ENCODE measurements at regions not wholly inside any gene's neighbourhood (a gene's known extent, or its start where the extent isn't known, plus 50 kb on each side); places are given as distances from the start of the nearest gene placed in this dataset.

DNA sequence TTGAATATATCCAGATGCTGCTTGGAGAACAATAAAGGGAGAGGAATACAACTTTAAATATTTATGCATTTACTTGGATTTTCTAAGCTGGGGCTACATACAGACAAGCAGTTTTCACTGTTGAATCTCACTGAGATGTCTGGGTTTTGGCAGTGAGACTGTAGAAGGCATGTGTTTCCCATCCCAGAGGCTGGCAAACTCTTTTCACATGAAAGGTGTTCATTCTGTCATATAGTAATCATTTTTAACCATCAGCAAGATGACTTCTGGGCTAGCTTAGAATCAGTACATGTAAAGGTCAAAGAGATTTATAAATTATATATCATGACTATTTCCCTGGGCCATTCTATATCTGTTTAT is 218.7 kb upstream of the SGO1 start:
- DNase-seq, result no peak
- Histone ChIP-seq H3K27me3 (ENCODE audit: control insufficient read depth, insufficient read depth, low read length, poor library complexity, severe bottlenecking) (no peaks in the 10 kb centered on the region), H3K4me3 (ENCODE audit: low read length) (no peak overlapping the region), H3K9ac (ENCODE audit: extremely low read depth, low read length, poor library complexity, severe bottlenecking) (no peak overlapping the region), H3K4me1 (ENCODE audit: control insufficient read depth, insufficient read depth, low read length) (peaks cover 5% of the 10 kb centered on the region), H3K36me3 (ENCODE audit: control insufficient read depth, insufficient read depth, low read length) (no peaks in the 10 kb centered on the region), H3K9me3 (ENCODE audit: control insufficient read depth, low read length) (no peaks in the 10 kb centered on the region), H3K27ac (ENCODE audit: low read depth, low read length) (no peak overlapping the region)
- Mint-ChIP-seq H3K36me3 (ENCODE audit: low read depth) (no peaks in the 10 kb centered on the region), H3K4me1 (peaks cover 13% of the 10 kb centered on the region), H3K27me3 (ENCODE audit: insufficient read depth) (no peaks in the 10 kb centered on the region), H3K9me3 (no peaks in the 10 kb centered on the region), H3K4me3 (no peak overlapping the region), H3K27ac (no peak overlapping the region)
- TF ChIP-seq, protein P1, sequence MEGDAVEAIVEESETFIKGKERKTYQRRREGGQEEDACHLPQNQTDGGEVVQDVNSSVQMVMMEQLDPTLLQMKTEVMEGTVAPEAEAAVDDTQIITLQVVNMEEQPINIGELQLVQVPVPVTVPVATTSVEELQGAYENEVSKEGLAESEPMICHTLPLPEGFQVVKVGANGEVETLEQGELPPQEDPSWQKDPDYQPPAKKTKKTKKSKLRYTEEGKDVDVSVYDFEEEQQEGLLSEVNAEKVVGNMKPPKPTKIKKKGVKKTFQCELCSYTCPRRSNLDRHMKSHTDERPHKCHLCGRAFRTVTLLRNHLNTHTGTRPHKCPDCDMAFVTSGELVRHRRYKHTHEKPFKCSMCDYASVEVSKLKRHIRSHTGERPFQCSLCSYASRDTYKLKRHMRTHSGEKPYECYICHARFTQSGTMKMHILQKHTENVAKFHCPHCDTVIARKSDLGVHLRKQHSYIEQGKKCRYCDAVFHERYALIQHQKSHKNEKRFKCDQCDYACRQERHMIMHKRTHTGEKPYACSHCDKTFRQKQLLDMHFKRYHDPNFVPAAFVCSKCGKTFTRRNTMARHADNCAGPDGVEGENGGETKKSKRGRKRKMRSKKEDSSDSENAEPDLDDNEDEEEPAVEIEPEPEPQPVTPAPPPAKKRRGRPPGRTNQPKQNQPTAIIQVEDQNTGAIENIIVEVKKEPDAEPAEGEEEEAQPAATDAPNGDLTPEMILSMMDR (conservative IDR thresholded peaks at IDR 0.05), result no peak

DNA sequence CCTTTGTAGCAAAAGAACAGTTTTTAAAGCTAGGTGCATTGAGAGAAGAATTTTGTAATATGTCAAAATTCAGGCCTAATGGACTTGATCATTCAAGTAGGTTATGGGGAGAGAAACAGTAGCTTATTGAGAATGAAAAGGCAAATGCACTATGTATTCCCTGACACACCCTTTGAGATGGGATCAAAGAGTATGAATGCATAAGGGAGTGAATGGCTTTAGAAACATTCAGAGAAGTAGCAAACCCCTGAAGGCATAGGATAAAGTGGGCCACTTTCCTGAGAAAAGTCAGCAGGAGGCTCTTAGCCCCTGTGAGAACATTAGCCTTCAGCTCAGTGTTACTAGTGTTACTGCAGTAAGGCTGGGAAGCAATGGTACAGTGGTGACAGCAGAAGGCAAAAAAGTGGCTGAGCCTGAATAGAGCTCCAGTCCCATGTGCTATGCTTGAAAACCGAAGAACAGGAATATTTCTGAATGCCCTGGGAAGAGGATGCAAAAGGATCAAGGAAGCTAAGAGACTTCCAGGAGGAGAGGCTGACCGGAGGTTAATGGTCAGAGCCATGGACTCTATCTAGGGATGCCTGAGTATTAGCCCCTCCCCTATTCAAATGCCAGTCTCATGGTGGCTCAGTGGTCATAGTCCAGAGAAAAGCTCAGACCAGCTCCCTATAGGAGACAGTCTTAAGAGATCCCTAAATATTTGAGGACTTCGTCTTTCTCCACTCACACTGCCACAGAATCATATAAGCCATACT is 218.2 kb upstream of the SGO1 start:
- Mint-ChIP-seq H3K27ac (no peak overlapping the region), H3K4me3 (no peak overlapping the region), H3K9me3 (no peaks in the 10 kb centered on the region), H3K4me1 (peaks cover 11% of the 10 kb centered on the region), H3K27me3 (ENCODE audit: insufficient read depth) (no peaks in the 10 kb centered on the region), H3K36me3 (ENCODE audit: low read depth) (no peaks in the 10 kb centered on the region)
- H3K4me1 ChIP-seq (ENCODE audit: control insufficient read depth, insufficient read depth, low read length), result peaks cover 5% of the 10 kb centered on the region
- no peaks in the 10 kb centered on the region for H3K27me3 ChIP-seq (ENCODE audit: control insufficient read depth, insufficient read depth, low read length, poor library complexity, severe bottlenecking)
- no peak for DNase-seq
- H3K4me3 ChIP-seq (ENCODE audit: low read length), result no peak overlapping the region
- TF ChIP-seq, protein P1 (conservative IDR thresholded peaks at IDR 0.05), result no peak
- 93 to 100% methylated on average over 3 of the region's 3 CpGs for WGBS, 2 experiments (ENCODE audit: insufficient coverage in 1 of 2, insufficient read length in 1 of 2)
- no peaks in the 10 kb centered on the region for H3K36me3 ChIP-seq (ENCODE audit: control insufficient read depth, insufficient read depth, low read length)
- no peak overlapping the region for H3K9ac ChIP-seq (ENCODE audit: extremely low read depth, low read length, poor library complexity, severe bottlenecking)
- no peak overlapping the region for H3K27ac ChIP-seq (ENCODE audit: low read depth, low read length)
- no peaks in the 10 kb centered on the region for H3K9me3 ChIP-seq (ENCODE audit: control insufficient read depth, low read length)

DNA sequence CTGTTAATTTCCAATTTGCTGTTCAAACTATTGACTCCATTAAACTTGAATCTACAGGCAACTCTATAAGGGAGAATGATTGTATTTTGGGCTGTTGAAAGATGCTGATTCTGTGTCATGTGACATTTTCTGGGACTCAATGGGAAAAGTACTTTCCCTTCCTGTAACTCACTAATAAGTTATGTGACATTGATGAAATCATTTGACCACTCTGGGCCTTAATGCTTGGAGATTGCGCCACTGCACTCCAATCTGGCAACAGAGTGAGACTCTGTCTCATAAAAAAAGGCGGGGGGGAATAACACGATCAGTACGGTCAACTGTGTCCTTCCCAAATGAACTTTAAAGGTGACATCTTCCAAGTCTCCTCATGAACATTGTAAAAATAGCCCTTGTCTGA is 215.2 kb upstream of the SGO1 start:
- Mint-ChIP-seq H3K4me1 (peaks cover 3% of the 10 kb centered on the region), H3K36me3 (ENCODE audit: low read depth) (no peaks in the 10 kb centered on the region), H3K9me3 (no peaks in the 10 kb centered on the region), H3K27me3 (ENCODE audit: insufficient read depth) (no peaks in the 10 kb centered on the region), H3K4me3 (no peak overlapping the region), H3K27ac (no peak overlapping the region)
- H3K9ac ChIP-seq (ENCODE audit: extremely low read depth, low read length, poor library complexity, severe bottlenecking), result no peak overlapping the region
- H3K27ac ChIP-seq (ENCODE audit: low read depth, low read length), result no peak overlapping the region
- H3K4me3 ChIP-seq (ENCODE audit: low read length), result no peak overlapping the region
- TF ChIP-seq, protein P1 (conservative IDR thresholded peaks at IDR 0.05), result no peak
- no peaks in the 10 kb centered on the region for H3K27me3 ChIP-seq (ENCODE audit: control insufficient read depth, insufficient read depth, low read length, poor library complexity, severe bottlenecking)
- no peaks in the 10 kb centered on the region for H3K4me1 ChIP-seq (ENCODE audit: control insufficient read depth, insufficient read depth, low read length)
- DNase-seq, result no peak
- no peaks in the 10 kb centered on the region for H3K36me3 ChIP-seq (ENCODE audit: control insufficient read depth, insufficient read depth, low read length)
- WGBS, 2 experiments (ENCODE audit: insufficient coverage in 1 of 2, insufficient read length in 1 of 2), result 95 to 96% methylated on average over 4 of the region's 4 CpGs
- no peaks in the 10 kb centered on the region for H3K9me3 ChIP-seq (ENCODE audit: control insufficient read depth, low read length)

Measured in endodermal cell (in vitro differentiated cells).